Type B pancreatic cell (in vitro differentiated cells): ENCODE measurements at regions not wholly inside any gene's neighbourhood (a gene's known extent, or its start where the extent isn't known, plus 50 kb on each side); places are given as distances from the start of the nearest gene placed in this dataset.

Experiments used
- DNase-seq: peaks from one replicate; pipeline ENCODE4 v3.0.0; 2021; ENCODE audit warnings: mixed read lengths; ENCODE audit not compliant: unreplicated experiment; ENCODE audit errors: extremely low spot score
- H3K27ac Mint-ChIP-seq: 2 replicates; pipeline ENCODE4 v1.8.0; 2021; ENCODE audit warnings: mild to moderate bottlenecking, mixed read lengths
- H3K27me3 Mint-ChIP-seq: 2 replicates; pipeline ENCODE4 v1.8.0; 2021; ENCODE audit warnings: mixed read lengths
- H3K36me3 Mint-ChIP-seq: 2 replicates; pipeline ENCODE4 v1.8.0; 2021; ENCODE audit warnings: mixed read lengths
- H3K4me1 Mint-ChIP-seq: one replicate; pipeline ENCODE4 v1.8.0; 2021; ENCODE audit warnings: mixed read lengths; ENCODE audit not compliant: unreplicated experiment
- H3K4me3 Mint-ChIP-seq: 2 replicates; pipeline ENCODE4 v1.8.0; 2021; ENCODE audit warnings: mild to moderate bottlenecking, mixed read lengths
- H3K9me3 Mint-ChIP-seq: 2 replicates; pipeline ENCODE4 v1.8.0; 2021; ENCODE audit warnings: mixed read lengths
- TF ChIP-seq, protein P1 (sequence below): fragments of 200-600 bp; sonication (generic); conservative IDR thresholded peaks from 2 replicates; pipeline ENCODE4 v1.5.0; 2021; ENCODE audit warnings: antibody characterized with exemption, mild to moderate bottlenecking

DNA sequence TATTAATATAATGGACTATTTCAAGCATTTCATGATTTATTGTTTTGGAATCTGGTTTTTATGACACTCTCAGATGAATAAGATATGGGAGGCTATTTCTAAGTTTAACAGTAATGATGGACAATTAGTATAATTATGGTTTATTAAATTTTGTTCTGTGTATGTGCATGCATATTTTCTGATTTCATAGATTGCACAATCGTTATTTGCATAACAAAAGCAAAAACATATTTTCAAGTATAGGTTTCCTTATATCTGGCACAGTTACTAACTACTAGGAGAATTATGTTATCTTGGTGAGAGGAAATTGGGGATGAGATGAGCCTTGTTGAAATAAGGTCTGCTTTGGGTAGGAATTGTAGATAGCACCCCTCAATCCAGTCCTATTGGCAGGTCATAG lies 413.1 kb downstream of the MCTP2 start:
- peaks cover 3% of the 10 kb centered on the region for H3K36me3 Mint-ChIP-seq
- TF ChIP-seq, protein P1, sequence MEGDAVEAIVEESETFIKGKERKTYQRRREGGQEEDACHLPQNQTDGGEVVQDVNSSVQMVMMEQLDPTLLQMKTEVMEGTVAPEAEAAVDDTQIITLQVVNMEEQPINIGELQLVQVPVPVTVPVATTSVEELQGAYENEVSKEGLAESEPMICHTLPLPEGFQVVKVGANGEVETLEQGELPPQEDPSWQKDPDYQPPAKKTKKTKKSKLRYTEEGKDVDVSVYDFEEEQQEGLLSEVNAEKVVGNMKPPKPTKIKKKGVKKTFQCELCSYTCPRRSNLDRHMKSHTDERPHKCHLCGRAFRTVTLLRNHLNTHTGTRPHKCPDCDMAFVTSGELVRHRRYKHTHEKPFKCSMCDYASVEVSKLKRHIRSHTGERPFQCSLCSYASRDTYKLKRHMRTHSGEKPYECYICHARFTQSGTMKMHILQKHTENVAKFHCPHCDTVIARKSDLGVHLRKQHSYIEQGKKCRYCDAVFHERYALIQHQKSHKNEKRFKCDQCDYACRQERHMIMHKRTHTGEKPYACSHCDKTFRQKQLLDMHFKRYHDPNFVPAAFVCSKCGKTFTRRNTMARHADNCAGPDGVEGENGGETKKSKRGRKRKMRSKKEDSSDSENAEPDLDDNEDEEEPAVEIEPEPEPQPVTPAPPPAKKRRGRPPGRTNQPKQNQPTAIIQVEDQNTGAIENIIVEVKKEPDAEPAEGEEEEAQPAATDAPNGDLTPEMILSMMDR = no peak
- DNase-seq = no peak
- no peak overlapping the region for H3K4me3 Mint-ChIP-seq
- peaks cover 9% of the 10 kb centered on the region for H3K4me1 Mint-ChIP-seq
- H3K27me3 Mint-ChIP-seq = no peaks in the 10 kb centered on the region
- no peak overlapping the region for H3K27ac Mint-ChIP-seq
- no peaks in the 10 kb centered on the region for H3K9me3 Mint-ChIP-seq

DNA sequence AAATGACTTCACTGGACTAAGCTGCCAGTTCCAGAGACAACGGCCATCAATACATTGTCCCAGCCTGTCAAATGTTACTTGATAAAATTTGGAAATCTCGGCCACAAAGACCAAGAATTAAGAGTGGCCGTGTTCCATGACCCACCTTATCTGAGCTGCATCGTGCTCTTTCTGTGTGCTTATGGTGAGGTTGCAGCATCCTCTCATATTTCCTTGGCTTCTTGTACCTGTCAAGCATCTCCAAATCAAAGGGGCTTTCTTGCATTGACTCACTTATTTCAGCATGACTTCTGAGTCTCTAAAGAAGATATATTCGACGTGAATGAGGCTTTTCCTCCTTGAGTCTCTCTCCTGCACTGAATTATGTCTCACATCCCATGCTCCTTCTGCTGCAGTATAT lies 421.7 kb downstream of the MCTP2 start:
- H3K4me3 Mint-ChIP-seq = no peak overlapping the region
- H3K36me3 Mint-ChIP-seq = no peaks in the 10 kb centered on the region
- H3K4me1 Mint-ChIP-seq = no peaks in the 10 kb centered on the region
- no peak overlapping the region for H3K27ac Mint-ChIP-seq
- TF ChIP-seq, protein P1 = no peak
- no peak for DNase-seq
- H3K9me3 Mint-ChIP-seq = no peaks in the 10 kb centered on the region
- H3K27me3 Mint-ChIP-seq = peaks cover 4% of the 10 kb centered on the region

DNA sequence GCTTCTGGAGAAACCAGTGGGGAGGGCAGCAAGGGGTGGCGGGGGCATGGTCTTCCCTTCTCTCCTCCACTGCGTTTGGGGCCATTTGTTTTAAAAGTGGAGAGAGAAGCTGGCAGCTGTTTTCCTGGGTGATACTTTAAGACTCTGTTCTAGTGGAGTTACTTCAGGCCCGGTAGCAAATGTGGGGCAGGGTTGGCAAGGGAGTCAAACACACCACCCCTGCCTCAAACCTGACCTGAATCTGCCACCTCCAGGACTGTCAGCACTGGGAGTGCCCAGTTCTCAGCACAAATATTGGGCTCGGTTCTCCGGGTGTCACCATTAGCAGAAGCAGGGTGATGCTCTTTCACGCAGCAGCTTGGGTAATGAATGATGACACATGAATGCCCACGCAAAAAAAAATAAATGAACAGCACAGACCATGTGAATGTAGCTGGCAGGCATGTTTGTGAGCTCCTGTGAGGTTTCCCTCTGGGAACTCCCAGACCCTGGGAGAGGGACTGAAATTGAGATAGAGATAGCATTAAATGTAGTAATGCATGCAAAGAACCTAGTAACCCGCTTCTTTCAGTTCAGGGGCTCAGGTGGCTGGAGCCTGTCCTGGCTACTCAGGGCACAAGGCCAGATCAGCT lies 424.0 kb downstream of the MCTP2 start:
- Mint-ChIP-seq H3K4me1 (no peaks in the 10 kb centered on the region), H3K27ac (no peak overlapping the region), H3K9me3 (peaks cover 5% of the 10 kb centered on the region), H3K36me3 (no peaks in the 10 kb centered on the region), H3K27me3 (peaks cover 4% of the 10 kb centered on the region), H3K4me3 (no peak overlapping the region)
- DNase-seq = no peak
- TF ChIP-seq, protein P1 = no peak

DNA sequence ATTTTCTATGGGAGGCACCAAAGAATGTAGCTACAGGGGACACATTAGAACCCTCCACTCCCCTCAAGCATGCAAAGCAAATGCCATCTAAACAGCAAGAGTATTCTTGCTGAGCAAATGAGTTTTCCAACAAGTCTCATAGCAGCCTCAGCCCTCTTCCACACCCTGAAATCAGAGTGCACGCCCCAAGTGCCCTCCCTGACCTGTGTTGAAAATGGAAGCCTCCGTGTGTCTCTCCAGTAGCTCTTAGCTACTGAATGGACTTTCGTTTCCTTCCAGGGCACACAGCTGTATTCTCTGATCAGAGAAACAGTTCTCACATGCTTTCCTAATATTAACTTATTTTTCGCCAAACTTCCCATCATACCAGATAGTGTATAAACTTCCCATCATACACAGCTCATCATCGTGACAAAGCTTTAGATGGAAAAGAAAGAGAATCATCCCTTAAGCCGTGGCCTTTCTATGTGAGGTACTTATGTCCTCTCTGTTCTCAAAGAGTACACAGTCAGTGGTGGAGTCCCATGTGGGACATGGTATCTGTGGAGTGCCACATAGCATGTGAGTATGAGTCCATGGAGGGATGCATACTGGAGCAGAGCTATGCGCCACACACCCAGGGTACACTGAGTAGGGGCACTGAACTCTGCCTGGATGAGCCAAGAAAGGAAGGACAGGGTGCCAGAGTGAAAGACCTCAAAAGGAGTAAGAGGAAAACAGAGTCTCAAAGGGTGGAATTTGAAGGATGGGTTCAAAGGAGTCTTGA lies 434.5 kb downstream of the MCTP2 start:
- Mint-ChIP-seq H3K27ac (no peak overlapping the region), H3K36me3 (no peaks in the 10 kb centered on the region), H3K4me3 (no peak overlapping the region), H3K4me1 (peaks cover 5% of the 10 kb centered on the region), H3K9me3 (peaks cover 5% of the 10 kb centered on the region), H3K27me3 (peaks cover 8% of the 10 kb centered on the region)
- DNase-seq = no peak
- TF ChIP-seq, protein P1 = no peak

DNA sequence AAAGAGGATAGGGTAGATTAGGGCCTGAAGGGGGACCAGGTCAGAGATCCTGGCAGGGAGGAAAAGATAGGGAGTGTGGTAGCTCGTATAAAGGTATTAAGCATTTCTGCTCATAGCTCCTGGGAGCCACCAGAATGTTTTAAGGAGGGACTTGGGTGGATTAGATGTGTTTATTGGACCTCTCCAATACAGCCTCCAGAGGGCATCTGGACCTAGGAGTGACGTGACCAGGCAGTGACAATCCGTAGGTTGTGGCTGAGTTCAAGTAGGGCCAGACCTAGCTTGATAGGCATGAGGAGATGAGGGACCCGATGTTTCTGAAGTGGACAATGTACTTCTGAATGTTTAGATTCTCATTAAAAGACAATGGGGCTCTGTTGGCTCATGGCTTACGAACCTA lies 435.2 kb downstream of the MCTP2 start:
- no peaks in the 10 kb centered on the region for H3K36me3 Mint-ChIP-seq
- TF ChIP-seq, protein P1 = no peak
- H3K27ac Mint-ChIP-seq = no peak overlapping the region
- H3K9me3 Mint-ChIP-seq = peaks cover 5% of the 10 kb centered on the region
- peaks cover 8% of the 10 kb centered on the region for H3K27me3 Mint-ChIP-seq
- no peak overlapping the region for H3K4me3 Mint-ChIP-seq
- DNase-seq = no peak
- H3K4me1 Mint-ChIP-seq = peaks cover 9% of the 10 kb centered on the region
